Endothelial cell of umbilical vein (primary cell): ENCODE measurements at regions not wholly inside any gene's neighbourhood (a gene's known extent, or its start where the extent isn't known, plus 50 kb on each side); places are given as distances from the start of the nearest gene placed in this dataset.

Experiments used
- BruUV-seq: library from RNA; stranded (reverse); fragments of 400-500 nt; replicated peaks from 2 replicates; lab custom pipeline; 2021; lab: Mats Ljungman, UMichigan
- CTCF ChIA-PET: fragments of 300-600, 350-600 bp; sonication (Branson Sonifier 250); formaldehyde crosslinking; loops from one replicate; lab custom pipeline; 2021; ENCODE audit warnings: antibody characterized with exemption, inconsistent platforms; lab: Charles Lee
- POLR2A ChIA-PET: fragments of 300-600, 350-600 bp; sonication (Branson Sonifier 250); formaldehyde crosslinking; loops from one replicate; lab custom pipeline; 2021; ENCODE audit warnings: antibody characterized with exemption, inconsistent platforms; lab: Charles Lee
- DNase-seq: peaks from one replicate; pipeline ENCODE4 v3.0.0-alpha.2; 2011; ENCODE audit warnings: low read depth, low spot score
- FAIRE-seq: peaks from 2 replicates; lab custom pipeline; 2011; peaks lifted over from hg19 to GRCh38; lab: Jason Lieb, UNC
- H2AFZ ChIP-seq: 2 replicates; pipeline ENCODE4 v1.6.0; 2012; ENCODE audit warnings: low read depth, low read length, control low read depth, inconsistent platforms
- H3K27ac ChIP-seq: 2 replicates; pipeline ENCODE4 v1.5.1; 2011; ENCODE audit warnings: low read depth, mild to moderate bottlenecking, control low read depth, low read length, moderate library complexity; ENCODE audit not compliant: insufficient read depth
- H3K27me3 ChIP-seq, 2 experiments: 2 replicates each; pipeline versions ENCODE4 v1.6.0 to v1.6.1; 2011; ENCODE audit warnings: low read length in 2 of 2, mixed read lengths in 1 of 2; ENCODE audit not compliant: control insufficient read depth in 2 of 2, insufficient read depth in 2 of 2
- H3K36me3 ChIP-seq, 2 experiments: 2 replicates in 1 of 2; 3 replicates in 1 of 2; pipeline ENCODE4 v1.5.1; 2011; ENCODE audit warnings: low read length in 2 of 2, mild to moderate bottlenecking in 1 of 2, moderate library complexity in 1 of 2; ENCODE audit not compliant: control insufficient read depth in 2 of 2, insufficient read depth in 2 of 2; ENCODE audit errors: extremely low read depth in 1 of 2
- H3K4me1 ChIP-seq: 3 replicates; pipeline ENCODE4 v1.5.1; 2011; ENCODE audit warnings: mild to moderate bottlenecking, low read length; ENCODE audit not compliant: control insufficient read depth, insufficient read depth; ENCODE audit errors: extremely low read depth
- H3K4me2 ChIP-seq: 2 replicates; pipeline ENCODE4 v1.6.1; 2011; ENCODE audit warnings: low read length, control low read depth, mixed read lengths; ENCODE audit not compliant: insufficient read depth
- H3K4me3 ChIP-seq, 3 experiments: fragments of 200-600 bp in 1 of 3; sonication (generic), shearing (Covaris generic) in 1 of 3; replicated peaks in 1 of 3; 2 replicates each; pipeline ENCODE4 v1.5.1; 2011 to 2016; ENCODE audit warnings: control low read depth in 3 of 3, low read length in 3 of 3, mild to moderate bottlenecking in 2 of 3, inconsistent platforms in 1 of 3, low read depth in 1 of 3, moderate library complexity in 1 of 3; ENCODE audit not compliant: insufficient read depth in 1 of 3
- H3K79me2 ChIP-seq: 2 replicates; pipeline ENCODE4 v1.6.0; 2012; ENCODE audit warnings: low read length, inconsistent platforms; ENCODE audit not compliant: control insufficient read depth, insufficient read depth
- H3K9ac ChIP-seq: replicated peaks from 2 replicates; pipeline ENCODE3; 2011; ENCODE audit warnings: low read length, control low read depth; ENCODE audit not compliant: insufficient read depth; ENCODE audit errors: extremely low read depth
- H3K9me1 ChIP-seq: replicated peaks from 3 replicates; pipeline ENCODE4 v1.6.0; 2011; ENCODE audit warnings: mild to moderate bottlenecking, low read length; ENCODE audit not compliant: control insufficient read depth, insufficient read depth; ENCODE audit errors: extremely low read depth
- H3K9me3 ChIP-seq: replicated peaks from 2 replicates; pipeline ENCODE4 v1.5.1; 2012; ENCODE audit warnings: low read length, inconsistent platforms; ENCODE audit not compliant: control insufficient read depth, insufficient read depth
- H4K20me1 ChIP-seq: replicated peaks from 2 replicates; pipeline ENCODE3; 2011; ENCODE audit warnings: mild to moderate bottlenecking, low read length; ENCODE audit not compliant: control insufficient read depth, insufficient read depth; ENCODE audit errors: extremely low read depth
- CTCF ChIP-seq, 2 donors: IDR thresholded peaks; 1 replicate in 1 of 2; 2 replicates in 1 of 2; pipeline ENCODE4 v1.5.1; 2011; ENCODE audit warnings: low read length in 2 of 2, mild to moderate bottlenecking in 2 of 2, moderate library complexity in 2 of 2, control low read depth in 1 of 2, inconsistent platforms in 1 of 2, low read depth in 1 of 2; ENCODE audit not compliant: insufficient read depth in 1 of 2; ENCODE audit errors: extremely low read depth in 1 of 2
- EZH2 ChIP-seq: IDR thresholded peaks from 2 replicates; pipeline ENCODE4 v1.6.1; 2012; ENCODE audit warnings: borderline replicate concordance, low read depth, mild to moderate bottlenecking, moderate library complexity, low read length, inconsistent platforms; ENCODE audit not compliant: severe bottlenecking
- FOS ChIP-seq: IDR thresholded peaks from 2 replicates; pipeline ENCODE4 v1.6.1; 2011; ENCODE audit warnings: mild to moderate bottlenecking, low read length, moderate library complexity, borderline replicate concordance; ENCODE audit not compliant: insufficient read depth
- GATA2 ChIP-seq: IDR thresholded peaks from 2 replicates; pipeline ENCODE4 v1.7.0; 2011; ENCODE audit warnings: low read depth, mild to moderate bottlenecking, moderate library complexity, mixed read lengths, low read length; ENCODE audit not compliant: insufficient read length, insufficient read depth
- JUN ChIP-seq: IDR thresholded peaks from 2 replicates; pipeline ENCODE4 v1.6.1; 2011; ENCODE audit warnings: borderline replicate concordance, low read depth; ENCODE audit not compliant: insufficient read length, insufficient read depth
- MAX ChIP-seq: IDR thresholded peaks from 2 replicates; pipeline ENCODE4 v1.6.1; 2011; ENCODE audit not compliant: insufficient read depth, insufficient read length
- MYC ChIP-seq: IDR thresholded peaks from one replicate; pipeline ENCODE4 v1.6.1; 2011; ENCODE audit warnings: mild to moderate bottlenecking, low read depth, low read length
- POLR2A ChIP-seq: IDR thresholded peaks from 2 replicates; pipeline ENCODE4 v1.6.1; 2012; ENCODE audit warnings: low read depth, mild to moderate bottlenecking, control low read depth, low read length
- POLR2AphosphoS5 ChIP-seq: IDR thresholded peaks from 2 replicates; pipeline ENCODE4 v1.6.1; 2012; ENCODE audit warnings: low read depth, mild to moderate bottlenecking, control low read depth, low read length, moderate library complexity; ENCODE audit not compliant: insufficient read depth
- dilution Hi-C: fragments of 300-500 bp; cut with MboI; formaldehyde crosslinking; loops from one replicate; pipeline ENCODE4 v1.15.0; 2019; ENCODE audit warnings: low sequenced_read_pairs; ENCODE audit not compliant: extremely low pct_ligation_motif_present
- intact Hi-C: fragments of 100-400 bp; cut with micrococcal nuclease; formaldehyde crosslinking; loops from one replicate; pipeline ENCODE4 v1.10.0; 2022

GRCh38 chr6:155591741-155592140 is 136.1 kb upstream of the NOX3 start:
- Histone ChIP-seq H3K4me1 (no peaks in the 10 kb centered on the region), H4K20me1 (no peaks in the 10 kb centered on the region), H3K9me1 (no peaks in the 10 kb centered on the region), H3K27me3 (no peaks in the 10 kb centered on the region), H3K36me3 (no peaks in the 10 kb centered on the region), H3K9me3 (no peaks in the 10 kb centered on the region), H3K4me3 (no peak overlapping the region), H3K27ac (no peak overlapping the region), H3K4me2 (no peak overlapping the region), H2AFZ (no peak overlapping the region), H3K79me2 (no peaks in the 10 kb centered on the region), H3K9ac (no peak overlapping the region)
- TF ChIP-seq EZH2 (no peak), JUN (no peak), POLR2AphosphoS5 (no peak), MYC (no peak), POLR2A (no peak), CTCF (IDR thresholded peaks at IDR 0.05; ENCODE audit: extremely low read depth in 1 of 2, insufficient read depth in 1 of 2, low read depth in 1 of 2, low read length in 2 of 2) (no peak), MAX (no peak), FOS (no peak), GATA2 (no peak)
- FAIRE-seq: no peak
- dilution Hi-C loops: no loop called here
- CTCF ChIA-PET: no interaction called here
- intact Hi-C loops: no loop called here
- DNase-seq: no peak
- POLR2A ChIA-PET: no interaction called here
- BruUV-seq: no TSS peak
